B cell (primary cell): ENCODE measurements at regions not wholly inside any gene's neighbourhood (a gene's known extent, or its start where the extent isn't known, plus 50 kb on each side); places are given as distances from the start of the nearest gene placed in this dataset.

Source experiments
- ATAC-seq: fragments of 200-7000 bp; cut with Tn5 transposase; one replicate; pipeline ENCODE4 v1.10.0; 2021; ENCODE audit warnings: low read depth, mild to moderate bottlenecking, moderate number of reproducible peaks, moderate library complexity
- CTCF ChIA-PET: fragments of 350-600 bp; sonication (Branson Sonifier 250); formaldehyde crosslinking; loops from one replicate; lab custom pipeline; 2021; ENCODE audit warnings: antibody characterized with exemption, inconsistent platforms; lab: Charles Lee
- POLR2A ChIA-PET: fragments of 350-600 bp; sonication (Branson Sonifier 250); formaldehyde crosslinking; loops from one replicate; lab custom pipeline; 2021; ENCODE audit warnings: antibody characterized with exemption; lab: Charles Lee
- DNase-seq: peaks from one replicate; pipeline ENCODE4 v3.0.0; 2013
- H2AFZ ChIP-seq: 2 replicates; pipeline ENCODE4 v1.6.1; 2012; ENCODE audit warnings: mild to moderate bottlenecking, low read depth, low read length; ENCODE audit not compliant: insufficient read depth, poor library complexity, severe bottlenecking
- H3K27ac ChIP-seq, 2 donors: 1 replicate in 1 of 2; 2 replicates in 1 of 2; pipeline ENCODE4 v1.5.1; 2012 to 2013; ENCODE audit warnings: low read length in 2 of 2, mild to moderate bottlenecking in 2 of 2, moderate library complexity in 1 of 2
- H3K27me3 ChIP-seq, 4 experiments: fragments of 200-600 bp in 1 of 4; sonication (generic) in 1 of 4; replicated peaks in 1 of 4; 1 replicate in 2 of 4; 2 replicates in 2 of 4; pipeline versions ENCODE4 v1.6.1 to v1.7.0; 2013 to 2016; ENCODE audit warnings: low read length in 3 of 4, mild to moderate bottlenecking in 2 of 4, mixed read lengths in 1 of 4, moderate library complexity in 1 of 4; ENCODE audit not compliant: insufficient read depth in 4 of 4, control insufficient read depth in 3 of 4; ENCODE audit errors: control extremely low read depth in 1 of 4
- H3K36me3 ChIP-seq, 2 experiments: replicated peaks in 1 of 2; 1 replicate in 1 of 2; 2 replicates in 1 of 2; pipeline versions ENCODE4 v1.6.1 to v1.7.1; 2013; ENCODE audit warnings: low read length in 1 of 2; ENCODE audit not compliant: insufficient read depth in 2 of 2, control insufficient read depth in 1 of 2; ENCODE audit errors: control extremely low read depth in 1 of 2, extremely low read depth in 1 of 2
- H3K4me1 ChIP-seq, 2 donors: fragments of 200-600 bp in 1 of 2; sonication (generic) in 1 of 2; 1 replicate in 1 of 2; 2 replicates in 1 of 2; pipeline versions ENCODE4 v1.5.1 to v1.6.1; 2013 to 2017; ENCODE audit warnings: low read length in 2 of 2; ENCODE audit not compliant: control insufficient read depth in 2 of 2, insufficient read depth in 2 of 2
- H3K4me2 ChIP-seq: replicated peaks from 2 replicates; pipeline ENCODE3; 2012; ENCODE audit warnings: mild to moderate bottlenecking, low read depth, low read length; ENCODE audit not compliant: poor library complexity, severe bottlenecking
- H3K4me3 ChIP-seq, 5 experiments: fragments of 200-600 bp in 1 of 5; sonication (generic) in 1 of 5; 1 replicate in 3 of 5; 2 replicates in 2 of 5; pipeline versions ENCODE4 v1.5.1 to v1.7.0; 2011 to 2016; ENCODE audit warnings: low read length in 4 of 5, mild to moderate bottlenecking in 4 of 5, low read depth in 2 of 5, control low read depth in 1 of 5, moderate library complexity in 1 of 5; ENCODE audit not compliant: insufficient read depth in 1 of 5; ENCODE audit errors: control extremely low read depth in 1 of 5, extremely low read depth in 1 of 5
- H3K79me2 ChIP-seq: fragments of 200-600 bp; sonication (generic); one replicate; pipeline ENCODE4 v1.6.0; 2016; ENCODE audit warnings: low read length; ENCODE audit not compliant: control insufficient read depth, insufficient read depth
- H3K9ac ChIP-seq: fragments of 200-600 bp; sonication (generic); 2 replicates; pipeline ENCODE4 v1.6.1; 2017; ENCODE audit warnings: mild to moderate bottlenecking, low read length, moderate library complexity
- H3K9me3 ChIP-seq, 3 donors: one replicate each; pipeline versions ENCODE4 v1.6.1 to v1.7.1; 2013; ENCODE audit warnings: low read length in 2 of 3; ENCODE audit not compliant: control insufficient read depth in 2 of 3, insufficient read depth in 1 of 3; ENCODE audit errors: control extremely low read depth in 1 of 3
- H4K20me1 ChIP-seq: 2 replicates; pipeline ENCODE4 v1.6.0; 2012; ENCODE audit warnings: mild to moderate bottlenecking, low read length; ENCODE audit not compliant: insufficient read depth, control insufficient read depth, poor library complexity, severe bottlenecking
- H3K27ac Mint-ChIP-seq: one replicate; pipeline ENCODE4 v1.8.0; 2021; ENCODE audit warnings: mixed read lengths
- H3K27me3 Mint-ChIP-seq: one replicate; pipeline ENCODE4 v1.8.0; 2021; ENCODE audit warnings: mixed read lengths
- H3K4me1 Mint-ChIP-seq: one replicate; pipeline ENCODE4 v1.8.0; 2021; ENCODE audit warnings: mixed read lengths
- H3K4me3 Mint-ChIP-seq: one replicate; pipeline ENCODE4 v1.8.0; 2021; ENCODE audit warnings: mixed read lengths
- H3K9me3 Mint-ChIP-seq: one replicate; pipeline ENCODE4 v1.8.0; 2022; ENCODE audit warnings: mixed read lengths; ENCODE audit not compliant: insufficient read depth
- CTCF ChIP-seq: fragments of 200-600 bp; IDR thresholded peaks from one replicate; pipeline ENCODE4 v1.8.0; 2022; ENCODE audit warnings: antibody characterized with exemption, mild to moderate bottlenecking
- EZH2 ChIP-seq: IDR thresholded peaks from 2 replicates; pipeline ENCODE4 v1.6.1; 2012; ENCODE audit warnings: borderline replicate concordance, low read depth, mild to moderate bottlenecking, moderate library complexity, low read length; ENCODE audit not compliant: insufficient read depth, poor library complexity, severe bottlenecking
- WGBS: methylation state at CpG from one replicate; pipeline ENCODE4 v1.1.5; 2013; ENCODE audit warnings: missing lambda C conversion rate; ENCODE audit not compliant: insufficient coverage; 5-methylcytosine and 5-hydroxymethylcytosine counted together
- intact Hi-C: fragments of 100-400 bp; cut with micrococcal nuclease; formaldehyde crosslinking; loops from one replicate; pipeline ENCODE4 v1.10.0; 2022

GRCh38 chr2:164438490-164439205 lies 182.6 kb downstream of the GRB14 start:
- no peaks in the 10 kb centered on the region for H3K4me1 Mint-ChIP-seq
- intact Hi-C loops: no loop called here

GRCh38 chr2:164436131-164436530 lies 185.2 kb downstream of the GRB14 start:
- H3K27me3 Mint-ChIP-seq: no peaks in the 10 kb centered on the region
- CTCF ChIA-PET: interaction anchor here (1.9 kb wide), 1 partner anchor 9 kb away, joined by 4 read pairs; no protein-coding TSS in a partner anchor

More at GRCh38 chr2:164438490-164439205, 182.6 kb downstream of the GRB14 start:
- ATAC-seq: no peak
- no peaks in the 10 kb centered on the region for H3K9me3 Mint-ChIP-seq
- H3K9ac ChIP-seq: no peak overlapping the region
- no peaks in the 10 kb centered on the region for H3K27me3 ChIP-seq
- no peak overlapping the region for H3K27ac Mint-ChIP-seq
- no peak overlapping the region for H3K27ac ChIP-seq
- no peak overlapping the region for H3K4me2 ChIP-seq
- H3K4me1 ChIP-seq: no peaks in the 10 kb centered on the region
- no peak for DNase-seq
- no peaks in the 10 kb centered on the region for H3K79me2 ChIP-seq
- no peak overlapping the region for H3K4me3 Mint-ChIP-seq
- ChIA-PET POLR2A (no interaction called here), CTCF (no interaction called here)
- H4K20me1 ChIP-seq: no peaks in the 10 kb centered on the region
- H3K27me3 Mint-ChIP-seq: no peaks in the 10 kb centered on the region
- H3K36me3 ChIP-seq: no peaks in the 10 kb centered on the region
- no peak overlapping the region for H2AFZ ChIP-seq
- H3K4me3 ChIP-seq: no peak overlapping the region
- TF ChIP-seq EZH2: no peak
- no peak for TF ChIP-seq CTCF
- no peaks in the 10 kb centered on the region for H3K9me3 ChIP-seq

More at GRCh38 chr2:164436131-164436530, 185.2 kb downstream of the GRB14 start:
- Histone ChIP-seq H3K9ac (no peak overlapping the region), H3K4me3 (no peak overlapping the region), H3K79me2 (no peaks in the 10 kb centered on the region), H2AFZ (no peak overlapping the region), H3K9me3 (no peaks in the 10 kb centered on the region), H3K36me3 (no peaks in the 10 kb centered on the region), H3K4me1 (no peaks in the 10 kb centered on the region), H3K4me2 (no peak overlapping the region), H4K20me1 (no peaks in the 10 kb centered on the region), H3K27me3 (no peaks in the 10 kb centered on the region), H3K27ac (no peak overlapping the region)
- POLR2A ChIA-PET: no interaction called here
- no peak overlapping the region for H3K4me3 Mint-ChIP-seq
- no peak overlapping the region for H3K27ac Mint-ChIP-seq
- H3K4me1 Mint-ChIP-seq: no peaks in the 10 kb centered on the region
- DNase-seq (no peak), ATAC-seq (no peak)
- intact Hi-C loops: no loop called here
- WGBS: 100% methylated on average over 1 of the region's 3 CpGs
- TF ChIP-seq EZH2 (no peak), CTCF (no peak)
- no peaks in the 10 kb centered on the region for H3K9me3 Mint-ChIP-seq
